H9 (cell line): ENCODE measurements at regions not wholly inside any gene's neighbourhood (a gene's known extent, or its start where the extent isn't known, plus 50 kb on each side); places are given as distances from the start of the nearest gene placed in this dataset.

Experiments used
- DNase-seq: peaks from one replicate; pipeline ENCODE4 v3.0.0-alpha.2; 2017
- H2AFZ ChIP-seq: one replicate; pipeline ENCODE4 v1.6.1; 2013; ENCODE audit warnings: mild to moderate bottlenecking, low read length, control low read depth, moderate library complexity
- H2AK5ac ChIP-seq: 2 replicates; pipeline ENCODE4 v1.6.1; 2013; ENCODE audit warnings: low read length, control low read depth, mixed read lengths; ENCODE audit not compliant: insufficient read length
- H2BK120ac ChIP-seq: one replicate; pipeline ENCODE4 v1.6.1; 2013; ENCODE audit warnings: low read depth, mild to moderate bottlenecking, low read length, control low read depth, inconsistent platforms; ENCODE audit not compliant: poor library complexity, severe bottlenecking
- H2BK12ac ChIP-seq: 2 replicates; pipeline ENCODE4 v1.6.1; 2013; ENCODE audit warnings: low read length, control low read depth, mixed read lengths, low read depth; ENCODE audit not compliant: insufficient read length
- H2BK15ac ChIP-seq: 2 replicates; pipeline ENCODE4 v1.6.1; 2013; ENCODE audit warnings: low read depth, low read length, control low read depth
- H2BK20ac ChIP-seq: one replicate; pipeline ENCODE4 v1.6.1; 2013; ENCODE audit warnings: low read depth, mild to moderate bottlenecking, low read length, control low read depth, inconsistent platforms; ENCODE audit not compliant: poor library complexity, severe bottlenecking
- H2BK5ac ChIP-seq: 2 replicates; pipeline ENCODE4 v1.6.1; 2013; ENCODE audit warnings: low read length, control low read depth, mixed read lengths; ENCODE audit not compliant: insufficient read length
- H3K14ac ChIP-seq: 2 replicates; pipeline ENCODE4 v1.6.1; 2013; ENCODE audit warnings: low read length, control low read depth; ENCODE audit not compliant: insufficient read depth
- H3K18ac ChIP-seq: 2 replicates; pipeline ENCODE4 v1.6.1; 2013; ENCODE audit warnings: low read depth, mild to moderate bottlenecking, mixed read lengths, low read length, control low read depth; ENCODE audit not compliant: insufficient read length
- H3K23ac ChIP-seq: 2 replicates; pipeline ENCODE4 v1.6.1; 2013; ENCODE audit warnings: low read length, control low read depth, mixed read lengths, low read depth; ENCODE audit not compliant: insufficient read length
- H3K23me2 ChIP-seq: 2 replicates; pipeline ENCODE4 v1.6.1; 2013; ENCODE audit warnings: low read depth, mild to moderate bottlenecking, mixed read lengths, low read length, control low read depth; ENCODE audit not compliant: insufficient read length, poor library complexity, severe bottlenecking
- H3K27ac ChIP-seq: 2 replicates; pipeline ENCODE4 v1.5.1; 2013; ENCODE audit warnings: low read length, control low read depth, mixed read lengths, low read depth; ENCODE audit not compliant: insufficient read length
- H3K27me3 ChIP-seq: 2 replicates; pipeline ENCODE4 v1.6.1; 2013; ENCODE audit warnings: low read length, control low read depth, inconsistent platforms; ENCODE audit not compliant: insufficient read depth
- H3K4ac ChIP-seq: 2 replicates; pipeline ENCODE4 v1.6.1; 2013; ENCODE audit warnings: low read depth, mild to moderate bottlenecking, control low read depth, inconsistent platforms, low read length, moderate library complexity
- H3K4me1 ChIP-seq: 2 replicates; pipeline ENCODE4 v1.6.1; 2013; ENCODE audit warnings: low read length, control low read depth, inconsistent platforms; ENCODE audit not compliant: insufficient read depth
- H3K4me2 ChIP-seq: 2 replicates; pipeline ENCODE4 v1.6.1; 2013; ENCODE audit warnings: low read length, control low read depth, mixed read lengths; ENCODE audit not compliant: insufficient read length, insufficient read depth
- H3K56ac ChIP-seq: 2 replicates; pipeline ENCODE4 v1.6.1; 2013; ENCODE audit warnings: low read depth, mild to moderate bottlenecking, mixed read lengths, low read length, control low read depth; ENCODE audit not compliant: insufficient read length
- H3K79me1 ChIP-seq: 2 replicates; pipeline ENCODE4 v1.6.1; 2013; ENCODE audit warnings: low read depth, mild to moderate bottlenecking, moderate library complexity, low read length, control low read depth, inconsistent platforms; ENCODE audit not compliant: insufficient read depth, poor library complexity, severe bottlenecking
- H3K79me2 ChIP-seq: 2 replicates; pipeline ENCODE4 v1.6.1; 2013; ENCODE audit warnings: low read length, control low read depth, inconsistent platforms; ENCODE audit not compliant: insufficient read depth
- H3K9ac ChIP-seq: 2 replicates; pipeline ENCODE4 v1.6.1; 2013; ENCODE audit warnings: low read length, control low read depth, mixed read lengths; ENCODE audit not compliant: insufficient read length; ENCODE audit errors: extremely low read depth
- H3K9me3 ChIP-seq: one replicate; pipeline ENCODE4 v1.6.1; 2013; ENCODE audit warnings: low read depth, low read length, inconsistent platforms; ENCODE audit not compliant: control insufficient read depth
- H3T11ph ChIP-seq: one replicate; pipeline ENCODE4 v1.6.1; 2013; ENCODE audit warnings: mild to moderate bottlenecking, low read length, control low read depth, inconsistent platforms
- H4K20me1 ChIP-seq: one replicate; pipeline ENCODE4 v1.6.1; 2013; ENCODE audit not compliant: control insufficient read depth, insufficient read length, insufficient read depth
- H4K5ac ChIP-seq: 2 replicates; pipeline ENCODE4 v1.6.1; 2013; ENCODE audit warnings: low read depth, mild to moderate bottlenecking, mixed read lengths, low read length, control low read depth; ENCODE audit not compliant: insufficient read length
- H4K8ac ChIP-seq: replicated peaks from 2 replicates; pipeline ENCODE4 v1.6.1; 2013; ENCODE audit warnings: low read length, control low read depth, mixed read lengths, low read depth; ENCODE audit not compliant: insufficient read length
- H4K91ac ChIP-seq: 2 replicates; pipeline ENCODE4 v1.6.1; 2013; ENCODE audit warnings: low read depth, mild to moderate bottlenecking, moderate library complexity, mixed read lengths, low read length, control low read depth; ENCODE audit not compliant: insufficient read length
- H3K27ac Mint-ChIP-seq, 3 experiments: 2 replicates in 2 of 3; 3 replicates in 1 of 3; pipeline ENCODE4 v1.8.0; 2020 to 2021; ENCODE audit warnings: mixed read lengths in 3 of 3, mild to moderate bottlenecking in 1 of 3, moderate library complexity in 1 of 3
- H3K27me3 Mint-ChIP-seq: 2 replicates; pipeline ENCODE4 v1.8.0; 2021; ENCODE audit warnings: low read depth, mild to moderate bottlenecking, moderate library complexity, mixed read lengths
- H3K36me3 Mint-ChIP-seq, 3 experiments: 2 replicates in 2 of 3; 3 replicates in 1 of 3; pipeline ENCODE4 v1.8.0; 2020 to 2021; ENCODE audit warnings: low read depth in 3 of 3, mixed read lengths in 3 of 3; ENCODE audit not compliant: insufficient read depth in 1 of 3
- H3K4me1 Mint-ChIP-seq, 2 experiments: 2 replicates each; pipeline ENCODE4 v1.8.0; 2020; ENCODE audit warnings: mixed read lengths in 2 of 2
- H3K4me3 Mint-ChIP-seq, 2 experiments: 2 replicates in 1 of 2; 3 replicates in 1 of 2; pipeline ENCODE4 v1.8.0; 2020 to 2021; ENCODE audit warnings: mild to moderate bottlenecking in 2 of 2, mixed read lengths in 2 of 2, moderate library complexity in 1 of 2
- H3K9me3 Mint-ChIP-seq, 2 experiments: 2 replicates in 1 of 2; 3 replicates in 1 of 2; pipeline ENCODE4 v1.8.0; 2020; ENCODE audit warnings: mild to moderate bottlenecking in 2 of 2, mixed read lengths in 2 of 2, moderate library complexity in 1 of 2
- WGBS: extraction: QIAGEN DNeasy Blood & Tissue Kit; methylation state at CpG from one replicate; pipeline ENCODE4 v1.1.7; 2013; ENCODE audit warnings: missing lambda C conversion rate, low lambda C conversion rate, mixed read lengths; ENCODE audit not compliant: insufficient read length; ENCODE audit errors: extremely low coverage; 5-methylcytosine and 5-hydroxymethylcytosine counted together
- TF ChIP-seq, protein P1 (sequence below): fragments of 200-600 bp; sonication (generic); conservative IDR thresholded peaks from 3 replicates; pipeline ENCODE4 v1.8.0; 2021; ENCODE audit warnings: antibody characterized with exemption, mild to moderate bottlenecking

GRCh38 chr6:907928-908327 lies 215.0 kb upstream of the EXOC2 start:
- WGBS: no CpG with 5 or more reads among the region's 6 CpGs
- H3K4ac ChIP-seq: no peak overlapping the region
- H3K9me3 Mint-ChIP-seq: peaks cover 0 to 3% of the 10 kb centered on the region in 2 experiments; a peak in 3 of 5 replicates

More at GRCh38 chr6:907928-908327, 215.0 kb upstream of the EXOC2 start:
- no peak overlapping the region for H2AFZ ChIP-seq
- H3K27me3 ChIP-seq: no peaks in the 10 kb centered on the region
- H3K9ac ChIP-seq: no peak overlapping the region
- Mint-ChIP-seq H3K4me1 (peaks cover 4 to 7% of the 10 kb centered on the region in 2 experiments), H3K27ac (no peak overlapping the region), H3K4me3 (no peak overlapping the region), H3K36me3 (no peaks in the 10 kb centered on the region), H3K27me3 (peaks cover 12% of the 10 kb centered on the region)
- H3K4me1 ChIP-seq: no peaks in the 10 kb centered on the region
- H2BK20ac ChIP-seq: no peak overlapping the region
- no peaks in the 10 kb centered on the region for H3K9me3 ChIP-seq
- no peak overlapping the region for H2BK15ac ChIP-seq
- H4K8ac ChIP-seq: no peak overlapping the region
- TF ChIP-seq, protein P1, sequence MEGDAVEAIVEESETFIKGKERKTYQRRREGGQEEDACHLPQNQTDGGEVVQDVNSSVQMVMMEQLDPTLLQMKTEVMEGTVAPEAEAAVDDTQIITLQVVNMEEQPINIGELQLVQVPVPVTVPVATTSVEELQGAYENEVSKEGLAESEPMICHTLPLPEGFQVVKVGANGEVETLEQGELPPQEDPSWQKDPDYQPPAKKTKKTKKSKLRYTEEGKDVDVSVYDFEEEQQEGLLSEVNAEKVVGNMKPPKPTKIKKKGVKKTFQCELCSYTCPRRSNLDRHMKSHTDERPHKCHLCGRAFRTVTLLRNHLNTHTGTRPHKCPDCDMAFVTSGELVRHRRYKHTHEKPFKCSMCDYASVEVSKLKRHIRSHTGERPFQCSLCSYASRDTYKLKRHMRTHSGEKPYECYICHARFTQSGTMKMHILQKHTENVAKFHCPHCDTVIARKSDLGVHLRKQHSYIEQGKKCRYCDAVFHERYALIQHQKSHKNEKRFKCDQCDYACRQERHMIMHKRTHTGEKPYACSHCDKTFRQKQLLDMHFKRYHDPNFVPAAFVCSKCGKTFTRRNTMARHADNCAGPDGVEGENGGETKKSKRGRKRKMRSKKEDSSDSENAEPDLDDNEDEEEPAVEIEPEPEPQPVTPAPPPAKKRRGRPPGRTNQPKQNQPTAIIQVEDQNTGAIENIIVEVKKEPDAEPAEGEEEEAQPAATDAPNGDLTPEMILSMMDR: no peak
- H4K5ac ChIP-seq: no peak overlapping the region
- no peak overlapping the region for H3K23ac ChIP-seq
- H3T11ph ChIP-seq: no peak overlapping the region
- H4K91ac ChIP-seq: no peak overlapping the region
- no peak overlapping the region for H2BK120ac ChIP-seq
- no peaks in the 10 kb centered on the region for H3K79me2 ChIP-seq
- H3K4me2 ChIP-seq: no peak overlapping the region
- no peaks in the 10 kb centered on the region for H3K23me2 ChIP-seq
- H3K79me1 ChIP-seq: no peaks in the 10 kb centered on the region
- H3K56ac ChIP-seq: no peak overlapping the region
- H2BK12ac ChIP-seq: no peak overlapping the region
- H3K14ac ChIP-seq: no peak overlapping the region
- H4K20me1 ChIP-seq: no peaks in the 10 kb centered on the region
- no peak overlapping the region for H2AK5ac ChIP-seq
- no peak overlapping the region for H3K18ac ChIP-seq
- H3K27ac ChIP-seq: no peak overlapping the region
- no peak for DNase-seq
- H2BK5ac ChIP-seq: no peak overlapping the region
